Gastrocnemius medialis (tissue), 4 donors: ENCODE measurements at regions not wholly inside any gene's neighbourhood (a gene's known extent, or its start where the extent isn't known, plus 50 kb on each side); places are given as distances from the start of the nearest gene placed in this dataset.
"Not testable (repeated sequence)": the region's sequence is repeated elsewhere in the genome, so short reads cannot be mapped to it uniquely, and the experiment has no call there.

Source experiments
- POLR2A ChIP-seq, 2 donors: fragments of 450-650 bp; IDR thresholded peaks; one replicate each; pipeline ENCODE4 v1.6.1; 2017; ENCODE audit warnings: antibody characterized with exemption in 2 of 2, mild to moderate bottlenecking in 2 of 2, moderate library complexity in 2 of 2
- TF ChIP-seq, protein P1 (sequence below), 5 experiments: fragments of 450-650 bp in 3 of 5; fragments of 200-600 bp in 2 of 5; sonication (generic) in 2 of 5; IDR thresholded peaks in 4 of 5; conservative IDR thresholded peaks in 1 of 5; 1 replicate in 4 of 5; 2 replicates in 1 of 5; pipeline ENCODE4 v1.5.1; 2016 to 2019; ENCODE audit warnings: antibody characterized with exemption in 5 of 5, mild to moderate bottlenecking in 3 of 5, moderate library complexity in 3 of 5

DNA sequence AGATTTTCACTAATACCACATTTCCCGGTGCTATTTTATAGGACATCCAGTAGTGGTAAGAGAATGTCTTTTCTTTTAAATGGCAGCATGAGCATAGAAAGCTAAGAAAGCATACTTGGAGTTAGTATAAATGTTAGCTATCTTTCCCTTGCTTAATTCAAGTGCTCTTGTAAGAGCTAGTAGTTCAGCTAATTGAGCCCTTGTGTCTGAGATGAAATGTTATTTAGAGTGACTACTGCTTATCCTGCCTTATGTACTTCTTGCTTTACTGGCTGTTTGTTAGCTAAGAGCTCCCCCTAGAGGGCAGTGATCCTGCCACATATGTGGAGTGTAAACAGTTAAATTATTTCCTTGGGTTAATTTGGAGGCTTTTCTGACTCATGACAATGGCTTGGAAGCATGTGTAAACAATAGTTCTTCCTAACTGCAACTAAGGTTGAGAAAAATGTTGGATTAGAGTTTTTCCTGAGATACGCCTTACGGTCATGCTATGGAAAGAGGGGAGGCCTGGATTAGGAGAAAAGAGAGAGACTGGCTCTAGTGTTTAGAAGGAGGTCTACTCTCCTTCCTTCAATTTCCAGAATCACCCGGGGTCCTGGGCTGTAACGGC, 162.5 kb upstream of the TGIF2LX start:
- TF ChIP-seq, protein P1, sequence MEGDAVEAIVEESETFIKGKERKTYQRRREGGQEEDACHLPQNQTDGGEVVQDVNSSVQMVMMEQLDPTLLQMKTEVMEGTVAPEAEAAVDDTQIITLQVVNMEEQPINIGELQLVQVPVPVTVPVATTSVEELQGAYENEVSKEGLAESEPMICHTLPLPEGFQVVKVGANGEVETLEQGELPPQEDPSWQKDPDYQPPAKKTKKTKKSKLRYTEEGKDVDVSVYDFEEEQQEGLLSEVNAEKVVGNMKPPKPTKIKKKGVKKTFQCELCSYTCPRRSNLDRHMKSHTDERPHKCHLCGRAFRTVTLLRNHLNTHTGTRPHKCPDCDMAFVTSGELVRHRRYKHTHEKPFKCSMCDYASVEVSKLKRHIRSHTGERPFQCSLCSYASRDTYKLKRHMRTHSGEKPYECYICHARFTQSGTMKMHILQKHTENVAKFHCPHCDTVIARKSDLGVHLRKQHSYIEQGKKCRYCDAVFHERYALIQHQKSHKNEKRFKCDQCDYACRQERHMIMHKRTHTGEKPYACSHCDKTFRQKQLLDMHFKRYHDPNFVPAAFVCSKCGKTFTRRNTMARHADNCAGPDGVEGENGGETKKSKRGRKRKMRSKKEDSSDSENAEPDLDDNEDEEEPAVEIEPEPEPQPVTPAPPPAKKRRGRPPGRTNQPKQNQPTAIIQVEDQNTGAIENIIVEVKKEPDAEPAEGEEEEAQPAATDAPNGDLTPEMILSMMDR (IDR thresholded peaks at IDR 0.05 in 4 of 5, conservative IDR thresholded peaks at IDR 0.05 in 1 of 5), result not testable (repeated sequence)
- TF ChIP-seq POLR2A (IDR thresholded peaks at IDR 0.05), result not testable (repeated sequence)
